Vagina (tissue), 2 donors: ENCODE measurements at regions not wholly inside any gene's neighbourhood (a gene's known extent, or its start where the extent isn't known, plus 50 kb on each side); places are given as distances from the start of the nearest gene placed in this dataset.

Source experiments
- DNase-seq, 2 donors: peaks; one replicate each; pipeline ENCODE4 v3.0.0-alpha.2; 2017; ENCODE audit errors: extremely low spot score in 2 of 2
- H3K27ac ChIP-seq: fragments of 200-600 bp; sonication (generic); one replicate; pipeline ENCODE4 v1.5.1; 2019
- H3K27me3 ChIP-seq: fragments of 200-600 bp; sonication (generic); one replicate; pipeline ENCODE4 v1.5.1; 2019
- H3K36me3 ChIP-seq, 2 donors: fragments of 200-600 bp; sonication (generic); one replicate each; pipeline ENCODE4 v1.5.1; 2017 to 2019
- H3K4me1 ChIP-seq: fragments of 200-600 bp; sonication (generic); one replicate; pipeline ENCODE4 v1.5.1; 2019
- H3K4me3 ChIP-seq, 2 donors: fragments of 200-600 bp; sonication (generic); 1 replicate in 1 of 2; 2 replicates in 1 of 2; pipeline ENCODE4 v1.5.1; 2016 to 2019
- H3K9me3 ChIP-seq: fragments of 200-600 bp; sonication (generic); one replicate; pipeline ENCODE4 v1.5.1; 2019
- CTCF ChIP-seq, 3 experiments: fragments of 450-650 bp in 2 of 3; fragments of 200-600 bp in 1 of 3; sonication (generic) in 1 of 3; IDR thresholded peaks; one replicate each; pipeline ENCODE4 v1.5.1; 2017 to 2019; ENCODE audit warnings: antibody characterized with exemption in 3 of 3, mild to moderate bottlenecking in 2 of 3, moderate library complexity in 2 of 3
- POLR2A ChIP-seq, 2 donors: fragments of 450-650 bp; IDR thresholded peaks; one replicate each; pipeline ENCODE4 v1.6.1; 2017; ENCODE audit warnings: antibody characterized with exemption in 2 of 2, mild to moderate bottlenecking in 2 of 2, moderate library complexity in 2 of 2
- POLR2AphosphoS5 ChIP-seq, 2 donors: sonication (generic); formaldehyde crosslinking; IDR thresholded peaks; one replicate each; pipeline ENCODE4 v1.9.0; 2017; ENCODE audit warnings: antibody characterized with exemption in 2 of 2, mild to moderate bottlenecking in 2 of 2, low read depth in 1 of 2; ENCODE audit not compliant: insufficient read depth in 1 of 2
- intact Hi-C: fragments of 100-400 bp; cut with DNase I; formaldehyde crosslinking; loops from one replicate; pipeline ENCODE4 v1.15.1; 2023

- no peaks in the 10 kb centered on the region for H3K27me3 ChIP-seq
- peaks cover 11% of the 10 kb centered on the region for H3K4me1 ChIP-seq
- intact Hi-C loops = no loop called here
- H3K36me3 ChIP-seq = no peaks in the 10 kb centered on the region
- H3K27ac ChIP-seq = no peak overlapping the region
- no peaks in the 10 kb centered on the region for H3K9me3 ChIP-seq
- no peak overlapping the region for H3K4me3 ChIP-seq
- TF ChIP-seq CTCF (IDR thresholded peaks at IDR 0.05) = no peak
- TF ChIP-seq POLR2A (IDR thresholded peaks at IDR 0.05) = no peak
- TF ChIP-seq POLR2AphosphoS5 (IDR thresholded peaks at IDR 0.05; ENCODE audit: insufficient read depth in 1 of 2, low read depth in 1 of 2) = no peak
- DNase-seq = no peak
These were observed 459.5 kb upstream of the WWC1 start for GRCh38 chr5:167831754-167832504.

GRCh38 chr5:167832609-167833008 lies 458.8 kb upstream of the WWC1 start:
- DNase-seq = no peak
- no peak overlapping the region for H3K4me3 ChIP-seq
- H3K4me1 ChIP-seq = peaks cover 11% of the 10 kb centered on the region
- intact Hi-C loops = no loop called here
- H3K9me3 ChIP-seq = no peaks in the 10 kb centered on the region
- no peak for TF ChIP-seq POLR2AphosphoS5 (IDR thresholded peaks at IDR 0.05; ENCODE audit: insufficient read depth in 1 of 2, low read depth in 1 of 2)
- TF ChIP-seq CTCF (IDR thresholded peaks at IDR 0.05) = no peak
- no peak for TF ChIP-seq POLR2A (IDR thresholded peaks at IDR 0.05)
- H3K27me3 ChIP-seq = no peaks in the 10 kb centered on the region
- H3K27ac ChIP-seq = no peak overlapping the region
- H3K36me3 ChIP-seq = no peaks in the 10 kb centered on the region

GRCh38 chr5:167833456-167833855 lies 458.0 kb upstream of the WWC1 start:
- DNase-seq = no peak
- Histone ChIP-seq H3K36me3 (no peaks in the 10 kb centered on the region), H3K4me1 (peaks cover 11% of the 10 kb centered on the region), H3K27ac (no peak overlapping the region), H3K27me3 (no peaks in the 10 kb centered on the region), H3K9me3 (no peaks in the 10 kb centered on the region), H3K4me3 (no peak overlapping the region)
- TF ChIP-seq POLR2A (IDR thresholded peaks at IDR 0.05) (no peak), POLR2AphosphoS5 (IDR thresholded peaks at IDR 0.05; ENCODE audit: insufficient read depth in 1 of 2, low read depth in 1 of 2) (no peak), CTCF (IDR thresholded peaks at IDR 0.05) (no peak)
- intact Hi-C loops = no loop called here

- no peak for DNase-seq
- Histone ChIP-seq H3K4me1 (peaks cover 11% of the 10 kb centered on the region), H3K27me3 (no peaks in the 10 kb centered on the region), H3K9me3 (no peaks in the 10 kb centered on the region), H3K36me3 (no peaks in the 10 kb centered on the region), H3K4me3 (no peak overlapping the region), H3K27ac (no peak overlapping the region)
- TF ChIP-seq CTCF (IDR thresholded peaks at IDR 0.05) = no peak
- no peak for TF ChIP-seq POLR2AphosphoS5 (IDR thresholded peaks at IDR 0.05; ENCODE audit: insufficient read depth in 1 of 2, low read depth in 1 of 2)
- TF ChIP-seq POLR2A (IDR thresholded peaks at IDR 0.05) = no peak
- intact Hi-C loops = no loop called here
These were observed 456.3 kb upstream of the WWC1 start for GRCh38 chr5:167835146-167835545.

GRCh38 chr5:167837127-167837526 lies 454.3 kb upstream of the WWC1 start:
- Histone ChIP-seq H3K27ac (no peak overlapping the region), H3K4me1 (peaks cover 3% of the 10 kb centered on the region), H3K4me3 (no peak overlapping the region), H3K27me3 (no peaks in the 10 kb centered on the region), H3K36me3 (no peaks in the 10 kb centered on the region), H3K9me3 (no peaks in the 10 kb centered on the region)
- TF ChIP-seq POLR2A (IDR thresholded peaks at IDR 0.05) (no peak), CTCF (IDR thresholded peaks at IDR 0.05) (no peak), POLR2AphosphoS5 (IDR thresholded peaks at IDR 0.05; ENCODE audit: insufficient read depth in 1 of 2, low read depth in 1 of 2) (no peak)
- no peak for DNase-seq
- intact Hi-C loops = no loop called here
